ENCODE measurements at regions not wholly inside any gene's neighbourhood (a gene's known extent, or its start where the extent isn't known, plus 50 kb on each side); places are given as distances from the start of the nearest gene placed in this dataset.
"Not testable (repeated sequence)": the region's sequence is repeated elsewhere in the genome, so short reads cannot be mapped to it uniquely, and the experiment has no call there.

- H3K27ac ChIP-seq, result no peak overlapping the region
- no peak for TF ChIP-seq ZFX (IDR thresholded peaks at IDR 0.05; ENCODE audit: borderline replicate concordance)
- TF ChIP-seq CTCF (IDR thresholded peaks at IDR 0.05), result no peak
Observed at GRCh38 chr10:18797286-18797685, 138.1 kb downstream of the ARL5B start.

DNA sequence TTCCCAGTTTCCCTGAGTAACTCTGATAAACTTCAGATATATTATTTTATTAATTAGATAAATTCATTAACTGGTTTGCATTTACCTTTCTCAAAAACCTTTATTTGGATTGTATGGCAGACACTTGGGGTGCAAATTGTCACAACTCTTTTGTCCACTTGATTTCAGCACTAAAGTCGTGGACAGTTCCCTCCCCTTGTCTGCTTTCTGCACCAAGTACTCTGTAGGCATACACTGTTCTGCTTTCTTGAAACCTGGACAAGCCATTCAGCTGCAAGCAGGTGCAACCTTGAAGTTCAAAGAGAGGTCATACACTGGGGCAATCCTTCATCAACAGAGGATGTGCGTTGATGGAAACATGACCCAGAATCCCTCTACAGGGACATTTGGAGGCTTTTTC is 162.9 kb downstream of the ARL5B start:
- TF ChIP-seq ZFX (IDR thresholded peaks at IDR 0.05; ENCODE audit: borderline replicate concordance), result no peak
- no peak for TF ChIP-seq CTCF (IDR thresholded peaks at IDR 0.05)

GRCh38 chr10:18829259-18829658 is 170.0 kb downstream of the ARL5B start:
- TF ChIP-seq ZFX (IDR thresholded peaks at IDR 0.05; ENCODE audit: borderline replicate concordance), result no peak
- no peak for TF ChIP-seq CTCF (IDR thresholded peaks at IDR 0.05)
- H3K27ac ChIP-seq, result no peak overlapping the region

More for the DNA sequence above, 162.9 kb downstream of the ARL5B start:
- H3K27ac ChIP-seq, result no peak overlapping the region

DNA sequence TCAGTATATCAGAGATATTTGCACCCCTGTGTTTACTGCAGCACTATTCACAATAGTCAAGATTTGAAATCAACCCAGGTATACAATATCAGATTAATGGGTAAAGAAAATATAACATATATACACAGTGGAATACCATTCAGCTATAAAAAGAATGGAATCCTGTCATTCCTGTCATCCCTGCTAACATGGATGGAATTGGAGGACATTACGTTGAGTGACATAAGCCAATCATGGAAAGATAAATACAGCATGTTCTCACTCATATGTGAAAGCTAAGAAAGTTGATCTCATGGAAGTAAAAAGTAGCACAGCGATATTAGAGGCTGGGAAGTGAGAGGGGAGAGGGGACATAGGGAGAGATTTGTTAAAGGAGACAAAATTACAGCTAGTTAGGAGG is 171.0 kb downstream of the ARL5B start:
- no peak overlapping the region for H3K27ac ChIP-seq
- TF ChIP-seq ZFX (IDR thresholded peaks at IDR 0.05; ENCODE audit: borderline replicate concordance) (no peak), CTCF (IDR thresholded peaks at IDR 0.05) (no peak)

DNA sequence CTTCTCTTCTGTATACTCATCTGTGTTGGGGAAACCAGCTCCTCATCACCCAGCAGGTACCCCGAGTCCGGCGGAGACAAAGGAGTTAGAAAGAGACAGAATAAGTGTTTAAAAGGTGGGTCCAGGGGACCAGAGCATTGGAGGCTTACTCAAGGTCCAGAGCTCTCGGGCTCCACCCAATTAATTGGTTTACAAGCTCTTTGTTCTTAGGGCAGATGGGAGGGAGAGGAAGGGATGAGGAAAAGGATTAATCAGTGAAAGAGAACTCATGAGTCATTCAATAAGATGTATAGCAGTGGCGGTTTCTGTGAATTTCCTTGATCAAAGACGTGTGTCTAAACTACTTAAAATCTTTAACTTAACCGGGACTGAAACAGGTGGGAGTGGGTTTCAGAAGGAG is 192.0 kb upstream of the MALRD1 start:
- H3K27ac ChIP-seq, result not testable (repeated sequence)

DNA sequence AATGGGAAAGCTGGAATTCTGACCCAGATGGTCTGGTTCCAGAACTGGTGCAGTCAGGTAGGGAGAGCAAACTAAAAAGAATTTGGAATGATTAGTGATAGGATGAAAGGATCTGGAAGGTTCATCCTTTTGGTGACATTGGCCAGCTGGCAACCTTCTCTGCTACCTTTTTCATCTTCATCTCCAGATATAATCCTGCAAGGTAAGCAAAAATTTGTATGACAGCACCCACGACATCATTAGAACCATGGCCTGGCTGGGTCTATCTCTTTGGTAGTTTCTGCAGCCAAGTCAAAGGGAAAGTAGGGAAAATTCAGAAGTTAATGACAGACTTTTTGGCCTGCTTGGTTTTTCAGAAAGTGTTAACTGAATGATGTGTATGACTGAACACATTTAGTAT is 188.9 kb upstream of the MALRD1 start:
- no peak for TF ChIP-seq CTCF (IDR thresholded peaks at IDR 0.05)
- TF ChIP-seq ZFX (IDR thresholded peaks at IDR 0.05; ENCODE audit: borderline replicate concordance), result no peak
- no peak overlapping the region for H3K27ac ChIP-seq

DNA sequence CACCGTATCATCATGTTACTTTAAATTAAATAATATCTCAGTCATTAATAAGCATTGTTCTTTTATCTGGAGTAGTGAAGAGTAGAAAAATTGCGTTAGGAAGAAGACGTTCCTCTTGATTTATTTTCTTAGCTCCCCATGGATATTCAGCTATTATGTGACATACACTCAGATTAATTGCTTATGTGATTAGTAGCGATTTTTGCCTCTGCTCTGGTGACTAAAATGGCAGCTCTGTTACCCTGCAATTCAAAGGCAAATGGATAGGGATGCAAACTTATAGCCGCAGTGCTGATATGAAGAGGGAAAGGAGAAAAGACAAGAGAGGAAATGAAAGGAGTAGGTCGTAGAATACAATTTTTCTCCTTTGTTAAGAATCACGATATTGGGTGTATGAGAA is 188.4 kb upstream of the MALRD1 start:
- no peak overlapping the region for H3K27ac ChIP-seq
- no peak for TF ChIP-seq CTCF (IDR thresholded peaks at IDR 0.05)
- no peak for TF ChIP-seq ZFX (IDR thresholded peaks at IDR 0.05; ENCODE audit: borderline replicate concordance)

- TF ChIP-seq CTCF (IDR thresholded peaks at IDR 0.05), result no peak
- TF ChIP-seq ZFX (IDR thresholded peaks at IDR 0.05; ENCODE audit: borderline replicate concordance), result no peak
Observed at GRCh38 chr10:18860631-18861240, 187.9 kb upstream of the MALRD1 start.

More at GRCh38 chr10:18860631-18861240, 187.9 kb upstream of the MALRD1 start:
- no peak overlapping the region for H3K27ac ChIP-seq
